Natural killer cell (primary cell): ENCODE measurements at regions not wholly inside any gene's neighbourhood (a gene's known extent, or its start where the extent isn't known, plus 50 kb on each side); places are given as distances from the start of the nearest gene placed in this dataset.
"Not testable (repeated sequence)": the region's sequence is repeated elsewhere in the genome, so short reads cannot be mapped to it uniquely, and the experiment has no call there.

Experiments
- ATAC-seq, 3 donors: fragments of 150-1000 bp in 2 of 3; fragments of 200-7000 bp in 1 of 3; cut with Tn5 transposase; 1 replicate in 1 of 3; 2 replicates in 2 of 3; pipeline ENCODE4 v1.10.0; 2021; ENCODE audit warnings: mild to moderate bottlenecking in 2 of 3, moderate library complexity in 2 of 3
- DNase-seq, 2 donors: peaks; one replicate each; pipeline versions ENCODE4 v3.0.0 to v3.0.0-alpha.2; 2013 to 2021; ENCODE audit warnings: mixed read lengths in 1 of 2
- H3K27ac ChIP-seq: one replicate; pipeline ENCODE4 v1.5.1; 2013; ENCODE audit warnings: mild to moderate bottlenecking, low read length
- H3K27me3 ChIP-seq: one replicate; pipeline ENCODE4 v1.6.1; 2013; ENCODE audit warnings: low read length; ENCODE audit not compliant: control insufficient read depth, insufficient read depth
- H3K36me3 ChIP-seq: one replicate; pipeline ENCODE4 v1.6.1; 2013; ENCODE audit warnings: low read length; ENCODE audit not compliant: control insufficient read depth, insufficient read depth
- H3K4me1 ChIP-seq: one replicate; pipeline ENCODE4 v1.6.1; 2013; ENCODE audit warnings: low read length; ENCODE audit not compliant: control insufficient read depth, insufficient read depth
- H3K4me3 ChIP-seq: one replicate; pipeline ENCODE4 v1.5.1; 2013; ENCODE audit warnings: low read length
- H3K9me3 ChIP-seq: one replicate; pipeline ENCODE4 v1.6.1; 2013; ENCODE audit warnings: low read length; ENCODE audit not compliant: control insufficient read depth, insufficient read depth
- H3K27ac Mint-ChIP-seq, 2 donors: one replicate each; pipeline ENCODE4 v1.8.0; 2022; ENCODE audit warnings: mild to moderate bottlenecking in 2 of 2, mixed read lengths in 2 of 2, moderate library complexity in 1 of 2
- H3K27me3 Mint-ChIP-seq, 2 donors: one replicate each; pipeline ENCODE4 v1.8.0; 2022; ENCODE audit warnings: low read depth in 2 of 2, mixed read lengths in 2 of 2
- H3K36me3 Mint-ChIP-seq: one replicate; pipeline ENCODE4 v1.8.0; 2022; ENCODE audit warnings: mixed read lengths
- H3K4me1 Mint-ChIP-seq, 2 donors: one replicate each; pipeline ENCODE4 v1.8.0; 2022; ENCODE audit warnings: mixed read lengths in 2 of 2
- H3K4me3 Mint-ChIP-seq: one replicate; pipeline ENCODE4 v1.8.0; 2022; ENCODE audit warnings: mild to moderate bottlenecking, moderate library complexity, mixed read lengths
- H3K9me3 Mint-ChIP-seq, 2 donors: one replicate each; pipeline ENCODE4 v1.8.0; 2022; ENCODE audit warnings: mixed read lengths in 2 of 2
- CTCF ChIP-seq: fragments of 200-600 bp; IDR thresholded peaks from one replicate; pipeline ENCODE4 v1.8.0; 2022; ENCODE audit warnings: antibody characterized with exemption
- WGBS: methylation state at CpG from one replicate; pipeline ENCODE4 v1.1.7; 2013; ENCODE audit warnings: missing lambda C conversion rate; ENCODE audit not compliant: insufficient coverage; 5-methylcytosine and 5-hydroxymethylcytosine counted together
- intact Hi-C: fragments of 100-400 bp; cut with micrococcal nuclease; formaldehyde crosslinking; loops from one replicate; pipeline ENCODE4 v1.14.2; 2022

- TF ChIP-seq CTCF = no peak
- 71% methylated on average over 2 of the region's 3 CpGs for WGBS
- Mint-ChIP-seq H3K9me3 (no peaks in the 10 kb centered on the region), H3K27ac (no peak overlapping the region), H3K4me3 (no peak overlapping the region), H3K27me3 (no peaks in the 10 kb centered on the region), H3K4me1 (peaks cover 30 to 40% of the 10 kb centered on the region in 2 donors), H3K36me3 (no peaks in the 10 kb centered on the region)
- ATAC-seq = no peak
- H3K27me3 ChIP-seq = no peaks in the 10 kb centered on the region
- intact Hi-C loops = no loop called here
- H3K27ac ChIP-seq = no peak overlapping the region
- DNase-seq = no peak
- H3K9me3 ChIP-seq = no peaks in the 10 kb centered on the region
- no peak overlapping the region for H3K4me3 ChIP-seq
- H3K36me3 ChIP-seq = no peaks in the 10 kb centered on the region
- H3K4me1 ChIP-seq = no peaks in the 10 kb centered on the region
Measured at GRCh38 chr10:45513551-45513950, 139.5 kb downstream of the ALOX5 start.

- peaks cover 23 to 35% of the 10 kb centered on the region in 2 donors for H3K4me1 Mint-ChIP-seq
- H3K27ac Mint-ChIP-seq, H3K36me3 Mint-ChIP-seq, H3K9me3 Mint-ChIP-seq, intact Hi-C loops, H3K36me3 ChIP-seq, H3K27ac ChIP-seq, H3K4me3 Mint-ChIP-seq, ATAC-seq, H3K27me3 Mint-ChIP-seq, H3K4me3 ChIP-seq, H3K27me3 ChIP-seq, DNase-seq, H3K9me3 ChIP-seq, H3K4me1 ChIP-seq: not testable (repeated sequence)
- WGBS = 99% methylated on average over 23 of the region's 37 CpGs
Measured at GRCh38 chr10:45511926-45512325, 137.9 kb downstream of the ALOX5 start.

GRCh38 chr10:45509491-45509890, 135.5 kb downstream of the ALOX5 start:
- Mint-ChIP-seq H3K27me3 (no peaks in the 10 kb centered on the region), H3K4me1 (peaks cover 23 to 29% of the 10 kb centered on the region in 2 donors)

GRCh38 chr10:45505311-45505710, 131.3 kb downstream of the ALOX5 start:
- ATAC-seq (no peak), DNase-seq (no peak)
- H3K27me3 ChIP-seq = no peaks in the 10 kb centered on the region
- Mint-ChIP-seq H3K4me3 (no peak overlapping the region), H3K27ac (no peak overlapping the region), H3K9me3 (no peaks in the 10 kb centered on the region), H3K27me3 (no peaks in the 10 kb centered on the region), H3K4me1 (peaks cover 25% of the 10 kb centered on the region in 2 donors), H3K36me3 (no peaks in the 10 kb centered on the region)
- TF ChIP-seq CTCF = no peak
- intact Hi-C loops = no loop called here
- WGBS = 89% methylated on average over 1 of the region's 2 CpGs
- no peaks in the 10 kb centered on the region for H3K9me3 ChIP-seq
- no peak overlapping the region for H3K27ac ChIP-seq
- no peak overlapping the region for H3K4me3 ChIP-seq
- no peaks in the 10 kb centered on the region for H3K4me1 ChIP-seq
- H3K36me3 ChIP-seq = no peaks in the 10 kb centered on the region

More at GRCh38 chr10:45509491-45509890, 135.5 kb downstream of the ALOX5 start:
- DNase-seq (no peak), ATAC-seq (no peak)
- Mint-ChIP-seq H3K27ac (no peak overlapping the region), H3K9me3 (no peaks in the 10 kb centered on the region), H3K4me3 (no peak overlapping the region), H3K36me3 (no peaks in the 10 kb centered on the region)
- no peaks in the 10 kb centered on the region for H3K27me3 ChIP-seq
- no peak overlapping the region for H3K4me3 ChIP-seq
- no peak for TF ChIP-seq CTCF
- no peaks in the 10 kb centered on the region for H3K4me1 ChIP-seq
- H3K9me3 ChIP-seq = no peaks in the 10 kb centered on the region
- H3K36me3 ChIP-seq = no peaks in the 10 kb centered on the region
- intact Hi-C loops = no loop called here
- H3K27ac ChIP-seq = no peak overlapping the region
